ENCODE measurements at regions not wholly inside any gene's neighbourhood (a gene's known extent, or its start where the extent isn't known, plus 50 kb on each side); places are given as distances from the start of the nearest gene placed in this dataset.
"Not testable (repeated sequence)": the region's sequence is repeated elsewhere in the genome, so short reads cannot be mapped to it uniquely, and the experiment has no call there.

DNA sequence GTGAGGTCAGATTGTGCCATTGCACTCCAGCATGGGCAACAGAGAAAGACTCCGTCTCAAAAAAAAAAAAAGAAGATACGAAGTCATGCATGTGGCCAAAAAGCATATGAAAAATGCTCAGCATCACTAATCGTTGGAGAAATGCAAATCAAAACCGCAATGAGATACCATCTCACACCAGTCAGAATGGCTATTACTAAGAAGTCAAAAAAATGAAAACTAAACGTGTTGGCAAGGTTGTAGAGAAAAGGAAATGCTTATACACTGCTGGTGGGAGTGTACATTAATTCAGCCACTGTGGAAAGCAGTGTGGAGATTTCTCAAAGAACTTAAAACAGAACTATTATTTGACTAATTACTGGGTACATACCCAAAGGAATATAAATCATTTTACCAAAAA is 156.1 kb upstream of the GRM7 start:
- DNase-seq (ENCODE audit: low spot score), result not testable (repeated sequence)

DNA sequence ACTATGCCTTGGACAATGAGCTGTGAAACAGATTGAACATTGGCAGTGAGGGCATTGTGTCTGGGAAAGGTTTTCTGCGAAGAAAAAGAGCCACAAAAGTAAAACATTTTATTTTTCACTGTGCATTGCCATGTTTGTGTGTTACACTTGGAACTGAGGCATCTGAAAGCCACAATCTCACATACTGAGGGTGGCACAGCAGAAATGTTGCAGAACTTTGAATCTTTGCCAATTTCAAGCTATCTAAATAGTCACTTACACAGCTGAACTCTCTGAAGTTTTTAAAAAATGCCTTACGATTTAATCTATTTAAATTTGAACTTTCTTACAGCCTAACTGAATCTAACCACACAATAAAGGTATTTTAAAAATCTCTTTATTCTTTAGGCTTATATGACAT is 154.1 kb upstream of the GRM7 start:
- no peak for DNase-seq (ENCODE audit: low spot score)

DNA sequence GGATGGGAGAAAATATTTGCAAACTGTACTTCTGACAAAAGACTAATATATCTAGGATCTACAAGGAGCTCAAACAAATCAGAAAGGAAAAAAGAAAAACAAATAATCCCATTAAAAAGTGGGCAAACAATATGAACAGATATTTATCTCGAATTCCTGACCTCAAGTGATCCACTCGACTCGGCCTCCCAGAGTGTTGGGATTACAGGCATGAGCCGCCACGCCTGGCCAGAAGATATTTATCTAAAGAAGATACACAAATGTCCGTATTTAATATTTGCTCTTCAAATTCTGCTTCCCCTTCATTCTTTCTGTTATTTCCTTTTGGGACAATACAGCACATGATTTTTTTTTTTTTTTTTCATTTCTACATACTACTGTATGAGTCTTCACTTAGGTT is 151.7 kb upstream of the GRM7 start:
- no peak for DNase-seq (ENCODE audit: low spot score)

DNA sequence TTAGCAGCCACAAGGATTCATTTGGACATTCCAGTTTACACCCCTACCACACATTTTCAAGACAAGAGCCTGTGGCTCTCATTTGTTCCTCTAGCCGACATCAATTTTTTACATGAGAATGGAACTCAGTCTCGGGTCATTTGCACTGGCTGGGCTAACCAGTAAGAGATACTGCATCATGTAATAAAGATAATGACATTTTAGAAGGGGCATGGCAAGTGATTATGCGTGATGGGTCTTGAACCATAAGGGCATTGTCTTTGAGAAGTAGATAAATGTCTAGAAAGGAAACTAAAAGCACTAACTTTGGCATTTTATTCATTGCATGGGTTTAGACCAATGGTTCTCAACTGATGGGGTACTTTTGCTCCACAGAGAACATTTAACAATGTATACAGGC is 146.0 kb upstream of the GRM7 start:
- DNase-seq (ENCODE audit: low spot score), result no peak

DNA sequence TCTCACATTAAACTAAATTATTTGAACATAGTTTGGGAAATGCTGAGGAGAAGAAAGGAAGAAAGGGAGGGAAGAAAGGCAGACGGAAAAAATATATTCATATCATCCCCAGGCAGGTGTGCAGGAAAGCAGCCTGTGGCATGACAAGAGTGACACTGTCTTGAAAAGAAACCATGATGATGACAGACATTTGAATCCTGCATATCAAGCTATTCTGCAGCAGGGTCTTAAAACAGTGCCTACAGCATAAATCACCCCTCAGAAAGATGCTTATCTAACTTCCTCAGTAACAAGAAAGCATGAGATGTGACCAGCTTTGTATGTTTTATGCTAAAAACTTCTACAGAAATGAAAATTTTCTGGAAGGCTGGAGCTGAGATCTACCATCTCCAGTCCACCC is 144.5 kb upstream of the GRM7 start:
- no peak for DNase-seq (ENCODE audit: low spot score)

DNA sequence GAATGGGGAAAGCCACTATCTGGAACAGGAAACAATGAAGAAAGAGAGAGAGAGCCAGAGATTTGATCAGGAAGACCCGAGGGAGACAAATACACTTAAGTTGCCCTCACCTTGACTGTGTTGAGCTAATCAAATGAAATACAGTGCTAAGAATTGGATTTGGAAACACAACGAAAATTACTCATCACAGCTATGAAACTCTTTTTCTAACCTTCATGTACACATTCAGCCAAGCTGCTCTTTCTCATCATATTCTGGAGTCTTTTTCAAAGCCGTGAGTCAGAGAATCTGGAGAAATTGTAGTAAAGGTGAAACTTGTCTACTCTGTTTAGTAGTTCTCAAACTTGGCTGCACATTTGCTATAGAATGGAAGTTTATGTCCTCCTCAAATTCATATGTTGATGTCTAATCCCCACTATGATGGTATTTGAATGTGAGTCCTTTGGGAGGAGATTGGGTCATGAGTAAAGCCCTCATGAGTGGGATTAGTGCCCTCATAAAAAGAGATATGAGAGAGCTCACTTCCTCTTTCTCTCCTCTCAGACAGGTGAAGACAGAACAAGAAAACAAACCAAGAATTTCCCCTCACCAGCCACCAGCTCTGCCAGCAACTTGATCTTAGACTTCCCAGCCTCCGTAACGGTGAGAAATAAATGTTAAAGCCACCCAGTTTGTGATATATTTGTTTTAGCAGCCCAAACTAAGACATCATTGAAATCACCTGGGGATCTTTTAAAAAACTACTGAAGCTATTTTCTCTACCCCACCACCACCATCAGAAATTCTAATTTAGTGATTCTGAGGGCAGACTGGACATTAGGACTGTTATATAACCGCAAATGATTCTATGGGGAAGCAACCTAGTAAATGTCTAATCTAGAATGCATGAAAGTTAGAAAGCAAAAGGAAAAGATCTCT is 143.6 kb upstream of the GRM7 start:
- DNase-seq (ENCODE audit: low spot score), result no peak

DNA sequence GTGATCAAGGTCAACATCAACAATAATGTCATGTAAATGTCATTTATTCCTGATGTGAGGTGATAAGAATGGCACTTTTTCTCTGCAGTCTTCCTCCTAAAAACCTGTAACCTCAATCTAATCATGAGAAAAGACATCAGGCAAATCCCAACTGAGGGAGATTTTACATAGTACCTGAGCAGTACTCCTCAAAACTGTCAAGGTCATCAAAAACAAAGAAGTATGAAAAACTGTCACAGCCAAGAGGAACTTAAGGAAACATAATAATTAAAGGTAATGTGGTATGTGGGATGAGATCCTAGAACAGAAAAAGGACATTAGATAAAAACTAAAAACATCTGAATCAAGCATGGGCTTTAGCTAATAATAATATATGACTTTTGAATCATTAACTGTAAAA is 140.9 kb upstream of the GRM7 start:
- DNase-seq (ENCODE audit: low spot score), result no peak

DNA sequence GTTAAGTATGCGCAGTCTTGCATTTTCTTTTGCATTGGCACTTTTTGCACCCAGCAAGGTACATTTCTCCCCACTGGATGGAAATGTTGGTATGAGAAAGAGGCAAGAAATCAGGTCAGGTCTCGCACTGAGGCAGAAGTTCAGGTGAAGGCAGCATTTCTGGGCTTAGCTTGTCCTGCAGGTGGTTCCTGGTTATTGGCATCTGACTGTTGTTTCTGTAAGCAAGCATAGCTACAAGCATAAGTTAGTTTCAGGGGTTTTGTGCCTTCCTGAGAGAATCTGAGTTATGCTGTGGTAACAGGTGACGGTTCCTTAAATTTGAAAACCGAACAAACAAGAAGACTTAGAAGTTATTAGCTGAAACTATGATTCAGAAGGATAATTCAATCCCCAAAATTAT is 139.4 kb upstream of the GRM7 start:
- DNase-seq (ENCODE audit: low spot score), result no peak

DNA sequence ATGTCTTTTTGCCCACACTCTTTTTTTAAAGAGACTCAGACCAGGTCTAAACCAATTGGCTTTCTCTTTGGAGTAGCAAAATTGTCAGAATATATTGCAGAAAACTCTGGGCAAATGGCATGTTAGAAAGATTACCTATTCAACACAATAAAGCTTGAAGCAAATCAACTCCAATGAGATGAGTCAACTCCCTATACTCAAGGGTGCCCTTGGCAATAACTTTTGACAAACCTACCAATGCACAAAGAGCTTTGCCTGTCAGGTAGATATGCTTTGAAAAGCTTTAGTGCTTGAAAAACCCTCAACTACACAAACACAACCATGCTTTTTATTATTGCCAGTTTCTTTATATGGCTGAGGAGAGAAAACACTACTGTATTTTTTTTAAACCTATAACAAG is 137.7 kb upstream of the GRM7 start:
- no peak for DNase-seq (ENCODE audit: low spot score)

DNA sequence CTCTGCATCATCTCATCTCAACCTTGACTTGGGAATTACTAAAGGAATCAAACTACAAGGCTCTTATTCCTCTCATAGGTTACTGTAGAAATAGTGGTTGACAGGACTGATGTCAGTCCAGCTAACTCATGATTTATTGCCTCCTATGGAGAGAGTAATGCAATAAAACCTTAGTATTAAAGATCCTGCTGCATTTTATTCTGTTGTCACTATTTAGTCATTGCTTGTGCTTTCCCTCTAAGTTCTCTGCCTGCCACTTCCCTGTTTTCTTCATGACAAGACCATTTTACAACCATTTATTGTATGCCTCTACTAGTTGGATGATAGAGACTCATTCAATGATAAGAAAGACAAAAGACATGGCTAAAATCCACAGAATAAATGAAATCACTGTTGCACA is 134.1 kb upstream of the GRM7 start:
- no peak for DNase-seq (ENCODE audit: low spot score)

DNA sequence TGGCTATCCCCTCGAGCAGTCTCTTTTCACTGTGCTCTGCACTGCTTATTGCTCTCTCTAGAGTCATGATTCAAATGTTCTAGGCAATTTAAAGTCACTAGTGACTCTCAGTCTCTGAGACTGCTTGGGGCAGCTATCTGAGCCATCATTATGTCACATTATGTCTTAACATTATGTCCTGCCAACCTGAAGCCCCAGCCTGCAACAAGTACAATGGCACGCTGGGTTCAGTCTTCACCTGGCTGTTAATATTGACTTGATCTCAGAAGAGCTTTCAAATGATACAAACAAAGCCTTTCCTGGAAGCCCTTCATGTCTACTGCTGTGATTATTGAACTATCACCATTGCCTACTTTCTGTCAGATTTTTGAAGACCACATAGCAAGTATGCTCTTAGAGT is 128.1 kb upstream of the GRM7 start:
- no peak for DNase-seq (ENCODE audit: low spot score)

DNA sequence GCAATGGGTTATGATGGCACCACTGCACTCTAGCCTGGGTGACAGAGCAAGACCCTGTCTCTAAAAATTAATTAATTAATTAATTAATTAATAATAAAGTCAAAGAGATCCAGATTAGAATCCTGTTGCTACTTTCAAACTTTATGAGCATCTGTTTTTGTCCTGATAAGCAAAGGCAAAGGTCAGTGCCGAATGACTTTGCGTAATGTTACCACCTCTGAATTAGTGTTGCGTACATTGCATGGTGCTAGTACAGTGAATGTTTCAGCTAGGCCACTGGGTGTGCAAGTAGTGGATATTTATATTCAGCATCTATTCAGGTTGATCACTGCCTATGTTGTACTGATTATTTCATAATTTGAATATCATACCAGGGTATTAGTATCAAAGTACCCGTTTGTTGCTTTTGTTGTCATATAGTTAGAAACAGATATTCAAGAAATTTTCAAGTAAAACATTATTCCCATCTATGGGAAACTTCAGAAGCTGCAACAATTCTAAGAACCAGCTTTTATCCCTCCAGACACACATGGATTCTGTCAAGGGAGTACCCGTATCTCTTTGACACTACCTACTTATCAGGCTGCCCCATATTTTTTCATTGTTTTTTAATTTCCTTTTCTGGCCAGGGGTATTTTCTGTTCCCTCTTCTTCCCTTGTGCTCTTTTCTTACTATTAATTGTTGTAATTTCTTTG is 127.1 kb upstream of the GRM7 start:
- no peak for DNase-seq (ENCODE audit: low spot score)

DNA sequence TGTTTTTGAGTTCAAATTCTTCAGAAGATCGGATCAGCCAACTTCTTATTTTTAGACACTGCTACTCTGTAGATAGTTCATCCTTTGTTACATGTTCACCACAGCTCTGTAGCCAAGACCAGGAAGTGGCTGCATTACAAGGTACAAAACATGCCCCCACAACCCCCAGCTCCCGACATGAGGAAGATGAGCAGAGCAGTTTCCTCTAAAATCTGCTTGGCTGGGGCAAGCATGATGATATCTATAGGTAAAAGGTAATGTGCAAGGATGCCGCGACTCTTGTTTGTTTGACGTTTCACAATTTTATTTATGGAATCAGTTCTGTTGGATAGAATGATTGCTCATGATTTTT is 126.5 kb upstream of the GRM7 start:
- no peak for DNase-seq (ENCODE audit: low spot score)

DNA sequence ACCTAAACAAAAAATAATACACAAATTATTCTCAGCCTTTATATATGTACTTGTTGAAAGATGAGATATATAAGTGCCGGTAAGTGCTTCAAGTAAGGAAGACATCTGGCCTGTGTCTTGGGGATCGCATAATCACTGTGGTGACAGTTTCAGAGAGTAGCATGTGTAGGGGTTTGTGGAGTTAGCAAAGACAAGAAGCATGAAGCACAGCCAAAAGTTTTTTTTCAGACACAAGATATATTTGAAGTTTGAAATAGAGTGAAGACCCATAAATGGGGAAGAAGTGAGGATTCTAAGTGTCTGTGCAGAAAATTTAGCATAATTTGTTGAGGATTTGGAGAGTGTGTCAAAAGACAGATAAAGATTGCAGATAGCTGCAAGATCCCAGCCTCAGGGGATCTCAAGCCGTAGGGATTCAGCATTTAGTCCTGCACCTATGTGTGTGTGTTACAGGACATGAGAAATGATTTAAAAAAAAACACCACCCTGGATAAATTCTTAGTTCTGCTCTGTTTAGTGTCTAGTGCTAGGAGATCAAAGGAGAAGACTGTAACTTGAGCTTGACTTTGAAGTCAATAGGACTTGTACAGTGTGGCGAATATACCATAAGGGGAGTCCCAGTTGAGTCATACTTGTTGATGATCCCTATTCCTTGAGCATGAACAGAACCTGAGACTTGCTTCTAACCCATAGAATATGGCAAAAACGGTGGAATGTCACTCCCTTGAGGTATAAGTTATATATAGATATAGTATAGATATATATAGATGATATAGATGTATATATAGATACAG is 123.9 kb upstream of the GRM7 start:
- DNase-seq (ENCODE audit: low spot score), result no peak

DNA sequence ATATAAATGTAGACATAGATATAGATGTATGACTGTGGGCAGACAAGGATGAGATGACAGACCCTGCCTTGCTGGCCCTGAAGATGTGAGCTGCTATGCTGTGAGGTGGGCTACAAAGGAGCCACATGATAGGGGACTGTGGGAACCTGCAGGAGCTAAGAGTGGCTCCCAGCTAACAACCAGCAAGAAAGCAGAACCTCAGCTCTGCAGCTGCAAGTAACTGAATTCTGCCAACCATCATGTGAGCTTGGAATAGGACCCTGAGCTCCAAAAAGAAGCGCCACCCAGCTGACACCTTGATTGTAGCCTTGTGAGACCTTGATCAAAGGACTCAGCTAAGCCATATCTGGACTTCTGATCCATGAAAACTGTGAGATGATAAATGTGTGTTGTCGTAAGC is 123.3 kb upstream of the GRM7 start:
- DNase-seq (ENCODE audit: low spot score), result no peak

DNA sequence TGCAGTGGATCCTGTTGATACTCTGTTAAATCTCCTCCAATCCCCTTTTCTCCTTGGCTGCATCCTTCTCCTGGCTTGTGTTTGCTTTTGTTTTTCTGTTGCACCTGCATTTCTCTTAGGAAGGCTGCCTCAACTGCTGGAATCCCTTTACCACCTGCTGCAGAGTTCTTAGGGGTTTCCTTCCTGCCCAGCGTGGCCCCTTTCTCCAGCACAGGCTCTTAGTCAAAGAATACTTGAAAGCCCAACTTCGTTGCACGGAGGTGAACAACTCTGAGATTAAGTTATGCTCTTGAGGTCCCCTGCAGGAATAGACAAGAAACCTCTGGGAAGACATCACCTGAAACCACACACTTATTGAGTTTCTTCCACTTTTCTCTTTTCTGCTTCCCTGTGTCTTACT is 121.6 kb upstream of the GRM7 start:
- DNase-seq (ENCODE audit: low spot score), result no peak

DNA sequence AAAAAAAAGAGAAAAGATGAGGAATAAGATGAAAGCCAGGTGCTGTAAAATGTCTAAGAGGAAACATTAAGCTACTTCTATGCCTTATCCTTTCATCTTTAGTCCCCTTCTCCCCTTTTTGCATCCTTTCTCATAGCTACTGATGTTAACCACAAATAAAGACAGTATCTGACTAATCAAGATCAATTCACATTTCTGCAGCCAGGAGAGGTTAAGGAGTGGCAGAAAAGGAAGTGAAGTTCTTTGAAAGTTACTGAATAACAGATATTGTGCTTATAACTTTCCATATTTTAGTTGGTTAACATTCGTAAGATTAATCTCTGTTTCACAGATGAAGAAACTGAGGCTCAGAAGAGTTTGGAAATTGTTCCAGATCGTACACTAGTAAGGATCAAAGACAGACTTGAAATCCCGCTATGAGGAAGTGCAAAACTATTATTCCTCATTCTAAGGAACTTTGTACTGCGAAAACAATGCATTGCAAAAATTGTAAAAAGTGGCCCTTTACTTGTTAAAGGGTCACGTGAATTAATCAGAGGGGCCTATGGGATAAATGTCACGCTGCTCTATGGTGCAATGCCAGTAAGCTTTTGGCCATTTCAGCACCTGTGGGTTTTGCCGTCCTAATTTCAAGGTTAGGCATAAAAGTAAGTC is 117.7 kb upstream of the GRM7 start:
- DNase-seq (ENCODE audit: low spot score), result no peak

DNA sequence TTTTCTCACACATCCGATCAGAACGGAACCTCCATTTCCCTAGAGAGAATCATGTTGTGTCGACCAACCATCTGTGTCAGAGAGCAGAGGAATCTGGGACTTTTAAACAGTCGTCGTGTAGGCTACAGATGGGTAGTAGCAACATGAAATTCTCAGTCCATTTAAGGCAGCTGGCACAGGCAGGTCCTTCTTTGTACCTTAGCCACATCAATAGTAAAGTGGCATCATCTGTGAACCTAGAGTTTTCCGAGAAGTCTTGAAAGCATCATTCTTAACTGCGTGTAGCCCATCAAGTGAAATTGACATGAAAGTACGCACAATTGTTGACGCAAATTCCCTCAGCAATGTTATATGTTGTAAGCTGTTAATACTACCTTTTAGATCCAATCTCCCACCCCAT is 114.5 kb upstream of the GRM7 start:
- no peak for DNase-seq (ENCODE audit: low spot score)

DNA sequence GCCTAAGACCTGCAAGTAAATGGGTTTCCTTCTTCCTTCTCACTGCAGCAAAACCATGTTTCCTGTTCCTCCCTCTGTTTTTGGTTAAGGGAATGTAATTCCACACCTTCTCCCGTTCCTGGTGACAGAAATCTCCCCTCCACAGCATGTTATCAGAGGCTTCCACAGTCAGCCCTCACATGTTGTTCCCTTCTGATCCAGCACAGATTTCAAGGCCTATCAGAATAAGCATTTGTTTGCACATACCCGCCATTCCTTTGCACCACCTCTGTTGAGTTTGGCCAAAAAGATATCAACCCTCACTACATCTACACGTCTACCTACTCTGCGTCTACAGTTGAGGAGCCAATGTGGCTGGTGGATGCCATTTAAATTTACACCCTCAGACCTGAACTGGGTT is 113.9 kb upstream of the GRM7 start:
- no peak for DNase-seq (ENCODE audit: low spot score)

DNA sequence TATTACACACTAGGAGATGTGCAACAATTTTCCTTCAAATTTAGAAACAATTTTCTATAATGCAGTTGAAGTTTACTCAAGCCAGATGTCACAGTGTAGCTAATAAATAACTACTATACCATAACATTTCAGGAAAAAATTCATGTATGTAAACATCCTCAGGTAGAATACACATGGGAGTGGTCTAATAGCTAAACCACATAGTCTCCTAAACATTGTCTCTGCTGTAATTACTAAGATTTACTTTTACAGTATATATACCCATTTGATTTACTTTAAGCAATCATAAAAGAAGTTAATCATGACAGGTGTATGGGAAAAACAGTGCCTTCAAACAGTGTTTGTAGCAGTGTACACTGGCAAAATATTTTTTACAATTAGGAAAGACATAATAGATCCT is 110.1 kb upstream of the GRM7 start:
- DNase-seq (ENCODE audit: low spot score), result no peak

DNA sequence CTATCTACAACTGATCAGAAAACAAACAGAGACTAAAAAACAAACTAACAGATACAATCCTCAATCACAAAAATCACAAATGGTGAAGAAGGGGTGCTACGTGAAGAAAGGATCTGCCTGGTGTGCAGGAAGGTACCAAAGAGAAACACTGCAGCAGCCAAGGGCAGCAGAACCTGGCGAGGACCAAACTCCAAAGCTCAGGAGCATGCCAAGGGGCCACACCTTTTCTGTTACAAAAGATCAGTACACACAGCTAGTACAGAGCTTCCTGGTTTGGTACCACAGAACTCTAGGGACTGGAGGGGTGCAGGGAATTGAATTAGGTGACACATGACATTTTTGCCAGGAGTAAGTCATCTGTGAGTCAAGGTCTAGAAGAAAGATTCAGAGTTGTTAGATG is 107.4 kb upstream of the GRM7 start:
- DNase-seq (ENCODE audit: low spot score), result no peak

All from germinal center (tissue), 1 donor.